Suppressor macrophage treated with lipopolysaccharide for 4 hours (primary cell): ENCODE measurements at regions not wholly inside any gene's neighbourhood (a gene's known extent, or its start where the extent isn't known, plus 50 kb on each side); places are given as distances from the start of the nearest gene placed in this dataset.
"Not testable (repeated sequence)": the region's sequence is repeated elsewhere in the genome, so short reads cannot be mapped to it uniquely, and the experiment has no call there.

Source experiments
- DNase-seq: peaks from one replicate; pipeline ENCODE4 v3.0.0-alpha.2; 2020

GRCh38 chr6:170192905-170193304 is 98.0 kb downstream of the DLL1 start:
- no peak for DNase-seq

DNA sequence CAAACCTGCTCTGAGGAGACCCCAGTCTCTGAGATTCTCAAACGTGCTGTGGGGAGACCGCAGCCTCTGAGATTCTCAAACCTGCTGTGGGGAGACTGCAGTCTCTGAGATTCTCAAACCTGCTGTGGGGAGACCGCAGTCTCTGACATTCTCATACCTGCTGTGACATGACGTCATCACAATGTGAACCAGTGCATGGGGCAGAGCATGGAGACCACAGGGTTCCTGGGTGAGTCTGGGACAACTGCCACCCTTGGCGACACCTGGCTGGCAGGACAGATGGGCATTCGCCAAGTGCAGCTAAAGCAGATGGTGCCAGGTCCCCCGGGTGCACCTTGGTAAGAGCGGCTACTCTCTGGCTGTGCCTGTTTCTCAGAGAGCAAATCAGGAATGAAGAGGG is 98.8 kb downstream of the DLL1 start:
- DNase-seq, result not testable (repeated sequence)

- no peak for DNase-seq
Observed at GRCh38 chr6:170190046-170190445, 100.8 kb downstream of the DLL1 start.

GRCh38 chr6:170189236-170189635 is 101.6 kb downstream of the DLL1 start:
- no peak for DNase-seq

DNA sequence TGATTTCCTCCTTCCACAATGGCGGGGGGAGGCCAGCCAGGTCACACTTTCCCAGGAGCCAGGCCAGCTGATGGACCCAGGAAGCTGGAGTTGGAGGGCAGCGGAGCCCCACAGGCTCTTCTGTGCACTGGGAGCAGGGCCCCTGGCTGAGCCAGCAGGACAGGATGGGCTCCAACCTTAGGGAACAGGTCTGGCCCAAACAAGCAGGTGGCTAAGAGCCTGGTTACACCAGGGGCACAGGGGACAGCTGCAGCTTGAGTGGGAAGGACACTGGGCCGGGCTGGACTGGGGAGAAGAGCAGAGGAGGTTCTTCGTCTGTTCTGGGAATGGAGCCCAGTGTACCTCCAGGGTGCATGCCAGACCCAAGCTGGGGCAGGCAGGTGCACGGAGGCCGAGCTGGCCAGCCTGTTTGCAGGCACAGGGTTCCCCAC is 102.3 kb downstream of the DLL1 start:
- no peak for DNase-seq

- DNase-seq, result no peak
Observed at GRCh38 chr6:170187669-170188566, 103.0 kb downstream of the DLL1 start.

DNA sequence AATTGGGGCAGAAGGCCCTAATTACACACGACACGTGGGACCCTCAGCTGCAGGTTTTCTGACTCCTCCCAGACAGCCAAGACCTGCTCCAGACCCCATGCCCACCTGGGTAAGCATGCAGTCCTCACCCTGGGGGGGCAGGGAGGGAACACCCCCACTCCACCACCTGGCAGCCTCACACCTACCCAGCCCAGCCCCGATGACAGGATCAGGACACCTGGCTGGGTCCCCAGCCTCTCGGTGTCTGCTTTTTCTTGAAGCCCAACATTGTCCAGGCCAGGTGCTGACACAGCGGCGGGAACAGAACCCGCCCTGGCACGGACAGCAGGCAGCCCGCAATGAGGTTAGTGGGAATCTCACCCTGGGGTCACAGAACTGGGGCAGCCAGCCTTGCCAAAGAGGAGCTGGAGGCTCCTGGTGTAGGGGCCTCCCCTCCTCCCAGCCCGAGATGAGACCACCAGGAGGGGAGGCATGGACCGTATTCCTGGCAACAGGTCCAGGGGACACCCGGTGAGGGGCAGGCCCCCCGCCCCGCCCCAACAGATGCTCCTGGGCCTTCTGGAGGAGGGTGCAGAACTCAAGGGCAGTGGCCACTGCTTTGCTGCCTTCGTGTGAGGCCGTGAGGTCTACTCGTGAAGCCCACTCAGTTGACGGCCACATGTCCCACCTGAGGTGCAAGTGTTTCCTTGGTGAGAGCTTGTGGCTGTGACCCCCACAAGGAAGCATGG is 103.8 kb downstream of the DLL1 start:
- DNase-seq, result no peak

GRCh38 chr6:170186006-170186935 is 104.6 kb downstream of the DLL1 start:
- DNase-seq, result no peak

- no peak for DNase-seq
Observed at GRCh38 chr6:170185175-170185978, 105.5 kb downstream of the DLL1 start.

- no peak for DNase-seq
Observed at GRCh38 chr6:170184316-170184715, 106.6 kb downstream of the DLL1 start.

- DNase-seq, result no peak
Observed at GRCh38 chr6:170183521-170183920, 107.4 kb downstream of the DLL1 start.

- no peak for DNase-seq
Observed at GRCh38 chr6:170182781-170183120, 108.1 kb downstream of the DLL1 start.

- DNase-seq, result no peak
Observed at GRCh38 chr6:170182093-170182780, 108.6 kb downstream of the DLL1 start.

DNA sequence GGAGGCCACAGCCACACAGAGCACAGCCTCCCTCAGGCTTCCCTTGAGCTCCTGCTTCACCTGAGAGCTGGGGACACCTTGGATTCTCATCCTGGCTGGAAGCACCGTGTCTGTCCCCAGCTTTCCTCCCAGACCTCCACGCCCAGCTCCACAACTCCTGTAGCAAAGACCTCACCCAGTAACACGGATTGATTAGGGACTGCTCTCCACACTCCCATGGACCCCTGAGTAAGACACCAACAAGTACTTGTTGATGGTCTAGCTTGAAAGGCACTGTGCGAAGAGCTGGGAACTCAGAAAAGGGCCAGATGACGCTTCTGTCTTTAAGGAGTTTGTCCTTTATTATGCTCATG is 109.6 kb downstream of the DLL1 start:
- no peak for DNase-seq

DNA sequence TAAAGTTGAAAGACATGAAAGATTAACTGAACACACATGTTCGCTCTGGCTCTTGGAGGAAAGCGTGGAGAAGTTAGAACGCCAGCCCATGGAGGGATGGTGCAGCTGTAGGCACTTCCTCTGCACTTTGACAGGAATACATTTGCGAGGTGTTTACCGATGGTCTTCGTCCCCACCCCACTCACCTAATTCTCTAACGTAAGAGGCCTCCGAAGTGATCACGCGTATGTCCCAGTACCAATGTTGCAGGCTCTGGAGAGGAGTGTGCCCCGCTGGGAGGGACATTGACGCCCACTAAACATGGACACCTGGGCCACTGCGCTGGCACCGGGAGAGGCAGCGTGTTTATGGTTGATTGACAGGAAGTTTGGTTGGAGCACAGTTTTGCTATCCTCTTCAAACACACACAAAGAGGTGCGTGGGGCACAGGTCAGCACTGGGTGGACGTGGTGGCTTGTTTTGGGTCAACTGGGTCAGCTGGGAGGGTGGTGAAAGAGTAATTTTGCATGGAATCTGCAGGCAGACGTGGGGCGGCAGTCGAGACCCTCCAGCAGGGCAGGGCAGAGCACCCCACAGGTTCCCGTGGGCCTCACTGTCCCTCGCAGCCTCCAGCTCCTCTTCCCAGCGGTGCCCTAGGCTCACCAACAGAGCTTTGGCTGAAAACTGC is 110.1 kb downstream of the DLL1 start:
- DNase-seq, result no peak

DNA sequence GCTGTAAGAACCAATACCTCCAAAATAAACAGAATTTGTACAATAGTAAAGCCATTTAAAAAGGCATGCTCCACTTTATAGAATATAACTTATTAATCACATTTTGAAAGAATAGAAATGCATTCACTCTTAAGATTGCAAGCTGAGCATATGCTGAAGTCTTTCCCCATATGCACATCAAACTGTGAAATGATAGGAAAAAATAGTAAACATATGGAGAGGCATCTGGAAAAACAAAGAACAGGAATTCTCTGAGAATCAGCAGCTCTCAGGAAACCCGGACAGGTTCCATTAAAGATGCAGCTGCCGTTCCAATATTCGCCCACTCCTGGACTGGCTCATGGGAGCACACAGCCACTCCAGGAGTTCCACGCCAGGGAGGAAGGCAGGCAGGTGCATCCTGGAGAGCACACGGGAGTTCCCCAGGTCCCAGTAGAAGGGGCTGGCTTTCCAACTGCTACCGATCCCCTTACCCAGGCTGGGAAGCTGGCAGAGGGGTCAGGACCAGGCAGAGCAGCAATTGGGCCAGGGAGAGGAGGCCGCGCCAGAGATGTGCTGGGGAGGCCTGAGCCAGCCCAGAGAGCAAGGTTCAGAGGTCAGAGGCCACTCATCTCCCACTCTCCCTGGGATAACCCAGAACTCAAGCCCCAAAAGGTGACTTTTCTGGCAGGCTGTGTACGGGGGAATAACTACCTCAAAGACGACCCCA is 111.1 kb downstream of the DLL1 start:
- no peak for DNase-seq

- no peak for DNase-seq
Observed at GRCh38 chr6:170178561-170179477, 112.1 kb downstream of the DLL1 start.

DNA sequence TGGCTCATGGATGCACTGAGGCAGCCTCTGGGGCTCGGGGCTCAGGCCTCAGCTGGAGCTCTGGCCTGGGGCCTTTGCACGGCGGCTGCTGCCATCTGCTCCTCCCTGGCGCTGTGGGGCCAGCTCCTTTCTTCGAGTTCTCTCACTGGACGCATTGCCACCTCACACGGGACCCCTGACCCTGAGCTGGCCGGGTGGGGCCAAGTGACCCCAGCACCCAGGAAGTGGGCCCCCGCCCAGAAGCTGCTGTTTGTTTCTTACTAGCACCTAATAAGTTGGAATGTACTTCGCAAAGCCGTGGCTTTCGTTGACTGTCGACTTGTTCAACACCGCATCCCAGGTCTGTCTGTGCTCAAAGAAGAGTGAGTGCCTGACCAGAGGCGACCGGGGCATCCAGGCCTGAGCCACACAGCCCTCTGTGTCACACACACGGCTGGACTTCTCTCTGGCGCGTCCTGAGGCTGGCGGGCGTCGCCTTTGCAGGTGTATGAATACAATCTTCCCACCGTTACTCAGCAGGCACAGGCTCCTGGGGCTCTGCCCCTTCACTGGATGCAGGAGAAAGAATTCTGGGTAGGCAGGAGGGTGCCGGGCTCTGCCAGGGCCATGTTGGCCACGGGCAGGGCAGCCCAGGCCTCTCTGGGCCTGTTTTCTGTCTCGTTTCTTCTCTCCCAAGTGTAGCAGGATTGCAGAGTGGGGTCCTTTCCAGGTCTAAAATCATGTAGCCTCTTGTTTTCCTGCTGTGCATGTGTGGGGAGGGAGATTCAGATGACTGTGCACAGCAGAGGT is 112.9 kb downstream of the DLL1 start:
- DNase-seq, result no peak
